Pons (tissue), 1 donor: ENCODE measurements at regions not wholly inside any gene's neighbourhood (a gene's known extent, or its start where the extent isn't known, plus 50 kb on each side); places are given as distances from the start of the nearest gene placed in this dataset.

Experiments
- DNase-seq: peaks from one replicate; pipeline ENCODE4 v3.0.0-alpha.2; 2016; ENCODE audit warnings: low spot score

DNA sequence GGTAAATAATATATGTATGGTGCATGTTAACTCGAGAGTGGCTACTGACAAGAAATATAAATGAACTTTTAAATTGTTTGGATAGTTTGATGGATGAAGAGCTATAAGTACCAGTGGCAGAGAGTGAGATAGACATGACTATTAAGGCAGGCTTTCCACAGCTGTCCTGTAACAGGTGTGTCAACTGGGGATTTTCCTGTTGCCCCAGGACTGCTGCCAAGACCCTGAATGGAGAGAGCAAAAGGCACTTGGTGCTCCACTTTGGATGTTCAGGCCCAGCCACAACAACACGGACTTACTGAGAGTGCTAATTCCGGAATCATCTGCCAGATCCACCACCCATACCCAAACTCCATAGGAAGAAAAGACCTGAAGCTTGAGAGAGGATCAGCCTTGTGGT lies 215.1 kb downstream of the SEC61B start:
- DNase-seq, result no peak

- DNase-seq, result no peak
Observed at GRCh38 chr9:99438596-99438995, 216.5 kb downstream of the SEC61B start.

- no peak for DNase-seq
Observed at GRCh38 chr9:99441829-99442228, 219.7 kb downstream of the SEC61B start.

GRCh38 chr9:99445371-99445891 lies 223.3 kb downstream of the SEC61B start:
- DNase-seq, result no peak

DNA sequence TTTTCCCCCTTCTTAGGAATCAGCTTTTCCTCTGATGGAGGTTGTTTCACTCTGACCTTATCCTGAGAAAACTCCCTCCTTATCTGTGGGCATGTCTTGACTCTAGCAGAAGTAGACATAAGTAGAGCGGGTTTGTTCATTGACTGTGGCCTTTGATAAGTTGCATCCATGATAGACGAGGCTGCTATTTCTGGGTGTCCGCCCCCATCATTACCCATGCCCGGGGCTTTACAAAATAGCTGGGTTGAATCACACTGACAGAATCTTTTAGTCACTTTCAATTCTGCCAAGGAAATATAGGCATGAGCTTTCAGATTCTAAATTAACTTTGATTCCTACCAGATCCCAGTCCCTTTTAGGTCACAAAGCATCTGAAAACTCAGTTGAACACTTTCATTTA lies 223.8 kb downstream of the SEC61B start:
- no peak for DNase-seq

GRCh38 chr9:99447951-99448350 lies 225.9 kb downstream of the SEC61B start:
- DNase-seq, result no peak

DNA sequence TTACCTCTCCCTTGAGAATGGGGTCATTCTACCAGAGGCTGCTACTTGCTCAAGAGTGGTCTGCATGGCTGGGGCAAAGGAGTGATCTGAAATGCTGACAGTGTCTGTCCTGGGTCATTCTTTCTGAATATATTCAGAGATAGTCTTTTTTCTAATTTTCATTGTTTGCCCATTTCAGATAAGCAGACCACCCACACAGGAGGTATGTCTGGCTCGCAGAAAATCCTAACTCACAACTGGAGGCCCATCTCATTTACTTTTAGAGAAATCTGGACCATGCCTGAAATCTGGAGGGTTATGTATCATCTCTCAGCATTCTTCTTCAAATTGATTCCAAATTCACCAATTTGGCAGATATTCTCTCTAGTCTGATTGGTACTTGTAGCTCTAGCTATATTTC lies 227.6 kb downstream of the SEC61B start:
- DNase-seq, result no peak

GRCh38 chr9:99451112-99451606 lies 229.1 kb downstream of the SEC61B start:
- peak; percentile 83 for DNase-seq

DNA sequence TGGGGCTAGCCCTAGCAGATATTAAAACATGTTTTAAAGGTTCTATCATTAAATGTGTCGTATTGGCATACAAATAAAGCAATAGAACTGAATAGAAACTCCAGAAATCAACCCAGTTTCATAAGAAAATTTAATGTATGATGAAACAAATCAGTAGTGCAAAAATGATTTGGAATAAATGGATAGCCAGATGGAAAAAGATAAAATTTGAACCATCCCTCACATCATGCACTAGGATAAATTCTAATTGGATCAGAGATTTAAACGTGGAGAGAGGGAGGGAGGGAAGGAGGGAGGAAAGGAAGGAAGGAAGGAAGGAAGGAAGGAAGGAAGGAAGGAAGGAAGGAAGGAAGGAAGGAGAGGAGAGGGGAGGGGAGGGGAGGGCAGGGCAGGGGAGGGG lies 235.3 kb downstream of the SEC61B start:
- no peak for DNase-seq

DNA sequence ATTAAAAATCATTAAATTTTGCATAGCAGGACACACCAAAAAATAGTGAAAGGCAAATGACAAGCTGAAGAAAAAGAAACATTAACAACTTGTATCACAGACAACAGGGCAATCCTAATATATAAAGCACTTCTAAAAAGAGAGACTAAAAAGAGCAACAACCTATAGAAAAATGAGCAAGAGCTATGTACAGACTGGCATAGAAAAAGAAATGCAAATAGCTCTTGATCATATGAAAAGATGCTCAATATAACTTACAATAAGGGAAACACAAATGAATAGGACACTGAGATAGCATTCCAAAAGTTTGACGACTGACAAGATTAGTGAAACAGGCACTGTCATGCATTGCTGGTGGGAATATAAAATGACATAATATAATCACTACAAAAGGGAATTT lies 235.9 kb downstream of the SEC61B start:
- no peak for DNase-seq

DNA sequence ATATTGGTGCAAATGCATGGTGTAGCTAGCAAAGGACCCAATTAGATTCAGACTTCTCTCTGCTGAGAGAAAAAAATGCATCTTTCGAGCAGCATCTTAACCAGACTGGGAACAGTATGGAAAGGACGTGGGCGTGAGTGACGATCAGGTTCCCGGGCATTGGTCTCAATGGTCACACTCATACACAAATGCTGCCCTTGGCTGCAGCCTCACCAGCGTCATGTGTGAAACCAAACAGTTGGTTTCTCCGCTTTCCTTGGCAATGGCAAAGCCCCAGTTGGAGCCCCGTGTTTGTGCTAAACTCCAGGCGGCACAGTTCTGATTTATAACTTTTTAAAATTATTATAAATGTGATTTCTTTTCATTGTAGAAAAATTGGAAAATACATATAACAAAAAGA lies 237.8 kb downstream of the SEC61B start:
- no peak for DNase-seq

DNA sequence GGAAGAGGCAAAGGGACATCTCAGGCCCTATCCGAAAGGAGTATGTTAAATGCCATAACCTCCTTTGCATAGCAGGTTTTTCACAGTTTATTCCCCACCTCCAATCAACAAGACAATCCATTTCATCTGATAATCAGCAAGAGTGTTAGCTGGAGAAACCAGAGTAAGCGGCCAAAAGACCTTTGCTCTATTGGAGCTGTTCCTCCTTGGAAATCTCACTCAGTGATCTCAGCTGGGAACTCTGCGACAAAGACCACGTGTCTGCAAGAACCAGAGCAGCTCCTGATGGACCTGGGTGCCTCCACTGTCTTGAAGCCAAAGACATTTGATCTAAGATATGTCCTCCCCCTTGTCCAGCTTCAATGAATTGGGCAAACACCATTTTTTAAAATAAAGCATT lies 241.0 kb downstream of the SEC61B start:
- no peak for DNase-seq

DNA sequence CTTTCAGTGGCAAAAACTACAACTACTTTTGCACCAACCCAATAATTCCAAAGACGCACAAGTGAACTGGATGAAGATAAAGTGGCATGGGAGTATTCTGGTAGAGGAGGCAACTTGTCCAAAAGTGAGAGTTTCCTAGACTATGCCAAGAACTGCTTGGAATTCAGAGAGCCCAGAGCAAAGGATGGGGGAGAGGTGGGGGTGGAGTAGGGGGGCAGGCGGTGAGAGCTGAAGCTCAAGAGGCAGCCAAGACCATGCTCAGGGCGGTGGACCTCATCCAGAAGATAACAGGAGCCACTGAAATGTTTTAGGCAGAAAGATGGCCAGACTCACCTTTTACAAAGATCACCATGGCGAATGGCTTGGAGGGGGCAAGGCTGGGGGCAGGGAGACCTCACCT lies 242.5 kb downstream of the SEC61B start:
- DNase-seq, result no peak

GRCh38 chr9:99465231-99465907 lies 243.3 kb downstream of the SEC61B start:
- peak; percentile 28 for DNase-seq

DNA sequence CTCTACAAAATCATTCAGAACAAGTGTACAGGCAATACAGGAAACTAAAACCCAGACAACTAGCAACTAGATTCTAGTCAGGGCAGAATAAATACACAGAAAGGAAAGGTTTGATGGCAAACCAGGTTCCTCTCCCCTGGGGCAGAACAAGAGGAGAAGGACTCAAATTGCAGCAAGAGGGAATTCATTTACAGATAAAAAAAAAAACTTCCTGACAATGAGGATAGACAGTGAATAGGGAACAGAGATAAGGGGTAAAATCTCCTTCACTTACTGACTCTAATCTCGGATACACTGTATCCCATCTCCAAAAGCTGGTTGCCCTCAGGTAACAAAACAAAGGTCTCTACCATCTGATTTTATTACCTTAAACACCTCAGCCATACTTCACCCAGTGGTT lies 244.0 kb downstream of the SEC61B start:
- no peak for DNase-seq

DNA sequence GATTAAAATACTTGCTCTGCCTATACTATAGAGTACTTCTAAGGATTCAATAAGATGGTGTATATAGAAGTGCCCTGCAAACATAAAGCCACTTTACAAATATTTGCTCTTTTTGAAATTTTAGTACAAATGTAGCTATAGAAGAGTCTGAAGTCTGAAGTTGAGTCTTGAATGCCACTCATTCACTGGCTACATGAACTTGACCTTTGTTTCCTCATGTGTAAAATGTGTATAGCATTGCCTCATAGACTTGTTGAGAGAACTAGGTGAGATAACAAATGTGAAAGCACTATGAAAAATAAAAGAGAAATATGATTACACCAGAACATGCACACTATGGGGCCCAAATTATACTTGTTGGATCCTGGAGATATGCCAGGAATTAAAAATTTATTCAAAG lies 244.7 kb downstream of the SEC61B start:
- DNase-seq, result no peak

GRCh38 chr9:99471033-99471432 lies 249.0 kb downstream of the SEC61B start:
- DNase-seq, result no peak

- DNase-seq, result no peak
Observed at GRCh38 chr9:99472240-99472915, 250.3 kb downstream of the SEC61B start.

- no peak for DNase-seq
Observed at GRCh38 chr9:99472916-99473245, 250.8 kb downstream of the SEC61B start.

- DNase-seq, result peak; percentile 16
Observed at GRCh38 chr9:99474186-99474585, 252.1 kb downstream of the SEC61B start.

DNA sequence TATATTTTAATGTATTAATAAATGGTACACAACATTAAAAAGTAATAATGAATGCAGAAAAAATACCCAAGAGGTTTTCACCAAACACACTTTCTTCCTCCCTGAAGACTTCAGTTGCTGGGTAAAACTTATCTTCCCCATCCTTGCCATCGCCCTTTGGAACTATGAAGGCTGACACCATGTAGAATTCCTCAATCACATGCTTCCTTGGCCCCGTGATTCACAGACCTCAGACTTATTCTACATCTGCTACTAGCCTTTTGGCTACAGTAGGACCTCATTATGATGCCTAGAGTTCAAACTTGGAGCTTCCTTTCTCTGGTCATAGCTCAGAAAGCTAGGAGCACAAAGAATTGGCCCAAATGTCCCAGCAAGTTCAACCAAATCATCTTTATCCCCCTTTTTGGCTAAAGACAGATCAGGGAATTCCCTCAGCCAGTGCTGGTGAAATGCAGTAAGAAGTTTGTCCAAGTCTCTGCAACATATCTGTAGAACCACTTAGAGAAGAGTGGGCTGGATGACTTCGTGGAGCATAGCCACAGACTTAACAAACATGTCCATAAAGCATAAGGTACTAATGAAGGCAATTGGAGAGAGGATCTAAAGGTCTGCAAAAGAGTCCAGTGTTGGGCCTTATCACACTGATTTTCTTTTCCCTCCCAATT lies 253.5 kb downstream of the SEC61B start:
- no peak for DNase-seq

DNA sequence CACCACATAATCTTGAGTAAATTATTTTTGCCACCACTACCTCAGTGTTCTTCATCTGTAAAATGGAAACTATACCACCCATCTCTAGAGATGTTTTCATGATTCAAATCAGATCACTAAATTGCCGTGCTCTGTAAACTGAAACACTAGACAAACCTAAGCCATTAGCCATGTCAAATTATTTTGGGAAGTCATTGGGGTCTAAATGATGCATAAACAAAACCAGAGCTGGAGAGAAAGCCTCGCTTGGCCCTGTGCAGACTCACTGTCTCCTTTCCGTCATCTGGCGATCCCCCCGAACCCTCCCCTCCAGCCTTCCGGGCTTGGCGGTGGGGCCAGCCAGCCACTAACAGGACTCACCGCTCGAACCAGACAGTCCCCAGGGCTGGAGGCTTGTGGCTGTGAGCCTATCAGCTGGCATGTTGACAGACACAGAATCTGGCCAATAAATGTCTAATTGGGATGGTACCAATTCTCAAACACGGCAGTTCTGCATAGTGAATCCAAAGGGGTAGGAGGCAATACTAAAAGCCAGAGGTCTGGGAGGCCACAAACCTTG lies 256.5 kb downstream of the SEC61B start:
- DNase-seq, result no peak

DNA sequence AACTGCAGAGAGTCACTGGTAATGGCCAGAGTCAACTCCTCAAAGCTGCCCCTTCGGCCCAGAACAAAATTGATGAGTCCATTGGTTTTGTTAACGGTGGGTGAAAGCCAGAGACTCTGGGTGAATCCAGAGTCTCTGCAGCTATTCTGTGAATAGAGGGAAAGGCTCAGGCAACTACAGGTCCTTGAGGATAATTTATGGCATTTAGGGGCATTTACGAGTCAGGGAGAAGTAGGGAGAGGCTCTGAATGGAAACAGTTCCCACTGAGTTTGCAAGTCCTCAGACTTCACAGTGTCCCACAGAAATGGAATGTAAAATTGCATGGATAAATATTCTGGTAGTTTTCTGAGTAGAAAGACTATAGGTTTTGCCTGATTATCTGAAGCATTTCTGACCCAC lies 257.8 kb downstream of the SEC61B start:
- no peak for DNase-seq
